ENCODE measurements at regions not wholly inside any gene's neighbourhood (a gene's known extent, or its start where the extent isn't known, plus 50 kb on each side); places are given as distances from the start of the nearest gene placed in this dataset.

DNA sequence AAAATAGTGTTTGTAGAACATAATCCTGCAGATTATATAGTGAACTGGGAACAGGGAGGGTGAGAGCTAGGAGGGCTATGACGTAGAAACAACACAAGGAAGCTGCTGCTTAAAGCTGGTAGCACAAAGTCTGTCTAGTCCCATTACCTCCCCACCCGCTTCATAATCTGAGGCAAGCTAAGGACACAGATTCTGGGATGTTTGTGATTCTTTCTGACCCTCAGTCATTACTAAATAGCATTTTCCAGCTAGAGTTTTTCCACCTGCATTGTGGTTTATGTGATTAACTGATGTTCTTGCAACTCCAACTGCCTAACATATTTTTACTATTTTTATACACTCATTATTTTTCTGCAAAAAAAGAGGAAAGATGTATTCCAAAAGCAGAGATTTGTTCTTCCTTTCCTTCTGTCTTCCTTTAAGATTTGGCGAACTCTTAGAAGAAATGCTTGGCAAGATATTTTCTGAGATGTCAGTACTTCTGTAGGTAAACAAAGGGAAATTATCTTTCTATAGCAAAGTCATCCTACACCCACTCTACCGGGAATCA is 293.2 kb upstream of the FAR2 start:
- peak; percentile 14 for DNase-seq (ENCODE audit: low read depth)
- TF ChIP-seq, protein P1, sequence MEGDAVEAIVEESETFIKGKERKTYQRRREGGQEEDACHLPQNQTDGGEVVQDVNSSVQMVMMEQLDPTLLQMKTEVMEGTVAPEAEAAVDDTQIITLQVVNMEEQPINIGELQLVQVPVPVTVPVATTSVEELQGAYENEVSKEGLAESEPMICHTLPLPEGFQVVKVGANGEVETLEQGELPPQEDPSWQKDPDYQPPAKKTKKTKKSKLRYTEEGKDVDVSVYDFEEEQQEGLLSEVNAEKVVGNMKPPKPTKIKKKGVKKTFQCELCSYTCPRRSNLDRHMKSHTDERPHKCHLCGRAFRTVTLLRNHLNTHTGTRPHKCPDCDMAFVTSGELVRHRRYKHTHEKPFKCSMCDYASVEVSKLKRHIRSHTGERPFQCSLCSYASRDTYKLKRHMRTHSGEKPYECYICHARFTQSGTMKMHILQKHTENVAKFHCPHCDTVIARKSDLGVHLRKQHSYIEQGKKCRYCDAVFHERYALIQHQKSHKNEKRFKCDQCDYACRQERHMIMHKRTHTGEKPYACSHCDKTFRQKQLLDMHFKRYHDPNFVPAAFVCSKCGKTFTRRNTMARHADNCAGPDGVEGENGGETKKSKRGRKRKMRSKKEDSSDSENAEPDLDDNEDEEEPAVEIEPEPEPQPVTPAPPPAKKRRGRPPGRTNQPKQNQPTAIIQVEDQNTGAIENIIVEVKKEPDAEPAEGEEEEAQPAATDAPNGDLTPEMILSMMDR (IDR thresholded peaks at IDR 0.05; ENCODE audit: insufficient read depth, low read length), result no peak

DNA sequence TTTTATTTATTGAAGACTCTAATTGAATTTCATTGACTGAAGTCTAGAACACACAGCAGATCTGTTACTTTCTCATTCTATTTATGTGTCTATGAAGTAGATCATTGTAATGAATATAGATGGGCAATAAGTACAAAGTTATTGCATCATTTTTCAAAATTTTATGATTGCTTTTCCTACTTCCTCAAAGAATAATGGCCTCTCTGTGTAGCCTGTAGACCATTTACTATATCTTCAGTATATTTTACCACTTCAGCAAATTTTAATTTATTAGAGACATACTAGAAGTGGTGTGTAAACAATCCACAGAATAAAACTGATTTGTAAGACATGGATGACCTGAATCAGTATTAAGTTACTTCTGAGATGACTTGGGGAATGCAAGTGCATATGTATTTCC is 291.7 kb upstream of the FAR2 start:
- TF ChIP-seq, protein P1 (IDR thresholded peaks at IDR 0.05; ENCODE audit: insufficient read depth, low read length), result no peak
- H3K4me3 ChIP-seq (ENCODE audit: low read depth, low read length), result no peak overlapping the region
- no peak for DNase-seq (ENCODE audit: low read depth)

More for the DNA sequence above, 293.2 kb upstream of the FAR2 start:
- no peak overlapping the region for H3K4me3 ChIP-seq (ENCODE audit: low read depth, low read length)

DNA sequence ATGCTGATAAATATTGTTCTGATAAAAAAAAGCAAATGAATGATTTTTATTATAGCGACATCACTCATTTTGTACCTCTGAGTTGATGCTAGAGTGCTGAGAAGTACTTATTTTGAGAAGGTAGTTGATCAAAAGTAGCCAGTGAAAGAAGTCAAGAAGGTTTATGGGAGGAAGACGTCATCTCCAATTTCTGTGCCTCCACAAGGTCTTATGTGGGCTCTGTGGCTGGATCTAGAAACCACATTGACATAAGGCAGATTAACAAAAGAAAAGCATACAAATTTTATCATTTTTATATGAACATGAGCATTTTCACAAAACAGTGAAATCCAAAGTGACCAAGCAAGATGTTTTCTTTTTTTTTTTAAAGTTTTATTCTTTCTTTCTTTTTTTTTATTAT is 289.5 kb upstream of the FAR2 start:
- DNase-seq (ENCODE audit: low read depth), result no peak
- TF ChIP-seq, protein P1 (IDR thresholded peaks at IDR 0.05; ENCODE audit: insufficient read depth, low read length), result no peak
- H3K4me3 ChIP-seq (ENCODE audit: low read depth, low read length), result no peak overlapping the region

DNA sequence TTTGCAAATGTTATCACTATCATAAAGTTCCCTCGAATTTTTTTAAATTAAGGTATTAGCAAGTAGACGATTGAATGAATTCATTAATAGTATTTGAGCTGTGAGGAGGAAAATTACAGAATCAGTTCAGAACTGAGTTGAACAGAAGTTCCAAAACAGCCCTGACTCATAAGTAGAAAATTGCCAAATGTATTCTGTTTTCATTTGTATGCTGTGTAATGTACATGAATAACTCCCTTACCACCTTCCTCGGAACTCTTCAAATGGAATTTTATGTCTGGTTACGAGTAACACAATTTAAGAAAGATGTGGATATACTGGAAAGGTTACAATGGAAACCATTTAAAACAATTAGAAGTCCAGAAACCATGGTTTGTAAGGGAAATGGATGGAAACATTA is 283.3 kb upstream of the FAR2 start:
- TF ChIP-seq, protein P1 (IDR thresholded peaks at IDR 0.05; ENCODE audit: insufficient read depth, low read length), result no peak
- no peak overlapping the region for H3K4me3 ChIP-seq (ENCODE audit: low read depth, low read length)
- no peak for DNase-seq (ENCODE audit: low read depth)

DNA sequence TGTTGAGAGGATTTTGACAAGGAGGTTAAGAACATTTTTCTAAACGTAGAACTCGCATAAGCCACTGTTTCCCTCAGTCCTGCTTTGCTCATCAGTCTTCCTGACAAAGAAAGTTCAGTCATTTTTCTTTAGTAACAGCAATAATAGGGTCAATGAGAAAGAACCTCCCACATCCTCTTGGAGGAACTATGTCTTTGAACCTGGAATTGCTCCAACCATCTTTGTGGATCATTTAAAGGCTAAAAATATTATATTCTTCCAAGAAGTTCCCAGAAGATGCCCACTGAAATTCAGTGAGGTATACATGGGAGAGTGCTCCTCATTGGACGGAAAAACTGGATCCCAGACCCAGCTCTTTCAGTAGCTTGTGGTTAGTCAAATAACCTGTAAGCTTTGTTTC is 282.8 kb upstream of the FAR2 start:
- no peak for DNase-seq (ENCODE audit: low read depth)
- no peak overlapping the region for H3K4me3 ChIP-seq (ENCODE audit: low read depth, low read length)
- TF ChIP-seq, protein P1 (IDR thresholded peaks at IDR 0.05; ENCODE audit: insufficient read depth, low read length), result no peak

DNA sequence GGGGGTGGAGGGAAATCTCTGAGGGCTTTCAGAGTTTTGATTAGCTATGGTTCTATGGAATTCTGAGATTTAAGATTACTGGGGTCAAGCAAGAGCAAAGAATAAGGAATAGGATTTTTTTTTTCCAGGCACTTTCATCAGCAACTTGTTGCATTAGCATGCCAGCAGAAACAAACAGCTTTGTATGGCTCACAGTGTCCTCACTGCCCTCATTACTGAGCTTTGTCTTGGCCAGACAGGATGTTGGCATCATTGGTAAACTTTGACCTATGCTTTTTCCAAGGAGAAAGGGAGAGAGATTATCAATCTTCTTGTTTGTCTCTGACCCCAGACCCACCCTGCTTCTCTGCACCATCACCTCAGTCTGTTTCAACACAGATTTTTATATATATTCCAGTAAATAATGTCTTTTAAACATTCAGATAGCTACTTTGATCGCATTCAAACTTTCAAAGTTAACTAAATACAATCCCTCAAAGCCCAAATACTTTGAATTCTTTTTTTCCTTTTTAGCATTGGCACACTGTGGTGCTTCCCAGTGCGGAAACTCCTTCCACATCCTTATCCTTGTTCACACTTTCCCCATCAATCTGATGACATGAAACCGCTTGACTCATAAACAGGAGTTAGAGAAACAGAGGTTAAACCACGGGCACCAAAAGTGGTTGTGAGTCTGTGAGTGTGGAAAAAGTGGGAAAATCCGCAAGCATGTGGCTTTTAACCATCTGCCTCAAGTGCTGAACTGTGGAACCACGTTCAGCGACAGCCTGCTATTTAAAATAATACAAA is 282.2 kb upstream of the FAR2 start:
- H3K4me3 ChIP-seq (ENCODE audit: low read depth, low read length), result no peak overlapping the region
- no peak for DNase-seq (ENCODE audit: low read depth)
- TF ChIP-seq, protein P1 (IDR thresholded peaks at IDR 0.05; ENCODE audit: insufficient read depth, low read length), result no peak
